IMR-90 (cell line): ENCODE measurements at regions not wholly inside any gene's neighbourhood (a gene's known extent, or its start where the extent isn't known, plus 50 kb on each side); places are given as distances from the start of the nearest gene placed in this dataset.

Experiments
- ATAC-seq: fragments of 200-7000 bp; cut with Tn5 transposase; 2 replicates; pipeline ENCODE4 v1.9.1; 2020; ENCODE audit warnings: low read depth, mild to moderate bottlenecking, moderate library complexity
- BruUV-seq: library from RNA; stranded (reverse); fragments of 400-500 nt; replicated peaks from 2 replicates; lab custom pipeline; 2021; lab: Mats Ljungman, UMichigan
- CTCF ChIA-PET: fragments of 300-600 bp; formaldehyde crosslinking; extraction: SDS; loops from one replicate; lab custom pipeline; 2021; ENCODE audit warnings: antibody characterized with exemption; lab: Yijun Ruan, JAX
- POLR2A ChIA-PET: fragments of 300-600 bp; sonication (Branson Sonifier 250); formaldehyde crosslinking; loops from one replicate; lab custom pipeline; 2022; ENCODE audit warnings: antibody characterized with exemption; ENCODE audit not compliant: unreplicated experiment; lab: Charles Lee
- DNase-seq: peaks from one replicate; pipeline ENCODE4 v3.0.0; 2013
- H2AFZ ChIP-seq: replicated peaks from 2 replicates; pipeline ENCODE3; 2013; ENCODE audit warnings: low read length, mild to moderate bottlenecking; ENCODE audit not compliant: poor library complexity
- H2AK5ac ChIP-seq: 2 replicates; pipeline ENCODE4 v1.6.1; 2013; ENCODE audit warnings: low read depth, low read length, inconsistent platforms
- H2AK9ac ChIP-seq: replicated peaks from 2 replicates; pipeline ENCODE3; 2013; ENCODE audit warnings: mild to moderate bottlenecking, low read depth, low read length, moderate library complexity; ENCODE audit not compliant: poor library complexity
- H2BK120ac ChIP-seq: 2 replicates; pipeline ENCODE4 v1.6.1; 2013; ENCODE audit warnings: low read depth, low read length, inconsistent platforms
- H2BK15ac ChIP-seq: 3 replicates; pipeline ENCODE4 v1.6.1; 2013; ENCODE audit warnings: low read depth, low read length, inconsistent platforms
- H2BK20ac ChIP-seq: 2 replicates; pipeline ENCODE4 v1.6.1; 2013; ENCODE audit warnings: low read depth, mild to moderate bottlenecking, inconsistent platforms, low read length, moderate library complexity
- H2BK5ac ChIP-seq: 2 replicates; pipeline ENCODE4 v1.6.1; 2013; ENCODE audit warnings: mild to moderate bottlenecking, low read depth, low read length, inconsistent platforms; ENCODE audit not compliant: poor library complexity, severe bottlenecking
- H3K14ac ChIP-seq: replicated peaks from 2 replicates; pipeline ENCODE4 v1.6.1; 2013; ENCODE audit warnings: low read depth, low read length, inconsistent platforms
- H3K18ac ChIP-seq: 2 replicates; pipeline ENCODE4 v1.6.1; 2013; ENCODE audit warnings: low read depth, low read length, control low read depth
- H3K23ac ChIP-seq: 2 replicates; pipeline ENCODE4 v1.6.1; 2013; ENCODE audit warnings: low read depth, low read length, inconsistent platforms
- H3K27ac ChIP-seq: 2 replicates; pipeline ENCODE4 v1.5.1; 2013; ENCODE audit warnings: mild to moderate bottlenecking, control low read depth, low read length; ENCODE audit not compliant: insufficient read depth
- H3K27me3 ChIP-seq: 2 replicates; pipeline ENCODE4 v1.6.1; 2013; ENCODE audit warnings: low read length; ENCODE audit not compliant: control insufficient read depth, insufficient read depth
- H3K36me3 ChIP-seq: 2 replicates; pipeline ENCODE4 v1.6.1; 2013; ENCODE audit warnings: low read length, mixed read lengths; ENCODE audit not compliant: control insufficient read depth, insufficient read depth
- H3K4ac ChIP-seq: 2 replicates; pipeline ENCODE4 v1.6.1; 2013; ENCODE audit warnings: low read depth, low read length, inconsistent platforms
- H3K4me1 ChIP-seq: 2 replicates; pipeline ENCODE4 v1.6.1; 2013; ENCODE audit warnings: low read length, mixed read lengths; ENCODE audit not compliant: control insufficient read depth, insufficient read depth
- H3K4me2 ChIP-seq: 2 replicates; pipeline ENCODE4 v1.6.1; 2013; ENCODE audit warnings: low read depth, mild to moderate bottlenecking, control low read depth, low read length, moderate library complexity
- H3K4me3 ChIP-seq: 2 replicates; pipeline ENCODE4 v1.5.1; 2013; ENCODE audit warnings: low read depth, mild to moderate bottlenecking, control low read depth, low read length, moderate library complexity; ENCODE audit not compliant: insufficient read depth
- H3K56ac ChIP-seq: 2 replicates; pipeline ENCODE4 v1.6.1; 2013; ENCODE audit warnings: low read length, inconsistent platforms; ENCODE audit not compliant: insufficient read depth; ENCODE audit errors: extremely low read depth
- H3K79me1 ChIP-seq, 2 experiments: 2 replicates each; pipeline ENCODE4 v1.6.1; 2013; ENCODE audit warnings: low read length in 2 of 2, inconsistent platforms in 1 of 2, low read depth in 1 of 2
- H3K9ac ChIP-seq: 2 replicates; pipeline ENCODE4 v1.6.1; 2013; ENCODE audit warnings: low read depth, low read length, control low read depth
- H3K9me1 ChIP-seq: 2 replicates; pipeline ENCODE4 v1.6.1; 2013; ENCODE audit warnings: low read length, inconsistent platforms; ENCODE audit not compliant: insufficient read depth
- H3K9me3 ChIP-seq: 2 replicates; pipeline ENCODE4 v1.6.1; 2013; ENCODE audit warnings: low read length; ENCODE audit not compliant: control insufficient read depth, insufficient read depth
- H4K20me1 ChIP-seq: 2 replicates; pipeline ENCODE4 v1.6.1; 2013; ENCODE audit warnings: low read length, inconsistent platforms; ENCODE audit not compliant: insufficient read depth
- H4K5ac ChIP-seq: 2 replicates; pipeline ENCODE4 v1.6.1; 2013; ENCODE audit warnings: mild to moderate bottlenecking, low read depth, low read length, control low read depth
- H4K8ac ChIP-seq, 2 experiments: 2 replicates each; pipeline ENCODE4 v1.6.1; 2013; ENCODE audit warnings: low read depth in 2 of 2, low read length in 2 of 2, control low read depth in 1 of 2, inconsistent platforms in 1 of 2
- H4K91ac ChIP-seq: 2 replicates; pipeline ENCODE4 v1.6.1; 2013; ENCODE audit warnings: low read depth, low read length, inconsistent platforms; ENCODE audit not compliant: insufficient read depth
- CEBPB ChIP-seq: IDR thresholded peaks from 2 replicates; pipeline ENCODE4 v1.6.1; 2012; ENCODE audit warnings: low read depth, low read length, improper control_type of control experiment
- FOS ChIP-seq: fragments of 150-350 bp; IDR thresholded peaks from 2 replicates; pipeline ENCODE4 v1.6.1; 2016; ENCODE audit warnings: low read depth, low read length
- MAFK ChIP-seq: IDR thresholded peaks from 2 replicates; pipeline ENCODE4 v1.6.1; 2012; ENCODE audit warnings: low read depth, low read length, improper control_type of control experiment
- MAZ ChIP-seq: IDR thresholded peaks from 2 replicates; pipeline ENCODE4 v1.6.1; 2012; ENCODE audit warnings: low read depth, mild to moderate bottlenecking, low read length, improper control_type of control experiment, moderate library complexity, borderline replicate concordance
- MXI1 ChIP-seq: IDR thresholded peaks from 2 replicates; pipeline ENCODE4 v1.6.1; 2012; ENCODE audit warnings: low read depth, mild to moderate bottlenecking, low read length, moderate library complexity, borderline replicate concordance
- NFE2L2 ChIP-seq: fragments of 150-350 bp; IDR thresholded peaks from 2 replicates; pipeline ENCODE4 v1.6.1; 2016; ENCODE audit warnings: low read depth, mild to moderate bottlenecking, low read length
- RAD21 ChIP-seq: IDR thresholded peaks from 2 replicates; pipeline ENCODE4 v1.6.1; 2012; ENCODE audit warnings: low read length, improper control_type of control experiment
- SMC3 ChIP-seq: fragments of 150-350 bp; IDR thresholded peaks from 2 replicates; pipeline ENCODE4 v1.6.1; 2016; ENCODE audit warnings: low read depth, mild to moderate bottlenecking, antibody characterized with exemption, low read length, moderate library complexity
- USF2 ChIP-seq: fragments of 150-350 bp; IDR thresholded peaks from 2 replicates; pipeline ENCODE4 v1.6.1; 2017; ENCODE audit warnings: mild to moderate bottlenecking, antibody characterized with exemption, low read length, low read depth
- WGBS, 2 experiments: methylation state at CpG; one replicate each; pipeline versions ENCODE4 v1.1.5 to v1.1.7; 2013; ENCODE audit warnings: missing lambda C conversion rate in 2 of 2; ENCODE audit not compliant: insufficient read length in 1 of 2; ENCODE audit errors: extremely low coverage in 2 of 2; 5-methylcytosine and 5-hydroxymethylcytosine counted together
- dilution Hi-C: fragments of 300-500 bp; cut with HindIII; formaldehyde crosslinking; loops from one replicate; pipeline ENCODE4 v1.14.3; 2018; ENCODE audit warnings: low sequenced_read_pairs; ENCODE audit not compliant: unreplicated experiment
- in situ Hi-C: fragments of 300-500 bp; cut with MboI; formaldehyde crosslinking; loops from 3 replicates; pipeline ENCODE4 v1.14.3; 2019; ENCODE audit warnings: low sequenced_read_pairs, inconsistent platforms, mixed read lengths
- intact Hi-C: fragments of 100-400 bp; cut with micrococcal nuclease; formaldehyde crosslinking; loops from 2 replicates; pipeline ENCODE4 v1.10.0; 2022

DNA sequence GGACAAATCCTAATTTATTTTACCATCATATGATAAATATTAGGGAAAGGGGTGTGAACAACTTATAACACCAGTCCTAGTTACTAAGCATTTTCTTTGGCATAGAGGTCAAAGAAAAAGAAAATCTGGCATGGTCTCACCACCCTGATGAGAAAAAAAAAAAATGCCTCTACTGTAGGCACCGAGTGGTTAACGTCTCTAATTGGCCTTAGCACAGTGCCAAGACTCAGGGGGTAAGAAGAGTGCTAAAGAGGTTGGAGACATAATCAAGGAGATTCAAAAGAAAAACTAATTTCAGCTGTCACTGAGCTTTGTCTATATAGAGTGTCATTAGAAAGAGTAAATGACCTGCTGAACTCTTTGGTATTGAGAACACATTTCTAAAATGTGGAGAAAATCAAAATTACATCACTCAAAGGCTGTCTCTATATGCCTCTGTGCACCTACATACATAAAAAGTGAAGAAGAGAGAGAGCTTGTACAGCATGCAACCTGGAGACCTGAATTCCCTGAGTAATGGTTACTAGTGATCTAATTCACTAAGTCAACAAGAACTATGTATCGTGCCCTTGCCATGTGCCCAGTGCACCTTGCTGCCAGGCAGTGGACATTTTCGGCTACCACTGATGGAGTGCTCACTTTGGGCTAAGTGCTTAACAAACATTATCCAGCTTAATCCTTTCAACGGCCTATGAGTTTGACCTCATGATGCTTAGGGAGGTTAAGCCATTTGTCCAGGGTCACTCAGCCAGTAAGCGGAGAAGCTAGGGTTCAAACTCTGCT is 113.8 kb upstream of the G2E3 start:
- Histone ChIP-seq H2BK120ac (no peak overlapping the region), H4K20me1 (no peaks in the 10 kb centered on the region), H3K18ac (no peak overlapping the region), H4K5ac (no peak overlapping the region), H2AK5ac (no peak overlapping the region), H3K79me1 (no peaks in the 10 kb centered on the region), H3K9ac (no peak overlapping the region), H3K36me3 (no peaks in the 10 kb centered on the region), H3K4me3 (no peak overlapping the region), H3K23ac (no peak overlapping the region), H3K56ac (no peak overlapping the region), H4K91ac (no peak overlapping the region), H2AFZ (no peak overlapping the region), H3K4me1 (no peaks in the 10 kb centered on the region), H3K9me1 (no peaks in the 10 kb centered on the region), H3K27ac (no peak overlapping the region), H3K4ac (no peak overlapping the region), H3K4me2 (no peak overlapping the region), H2BK15ac (no peak overlapping the region), H2BK20ac (no peak overlapping the region), H4K8ac (no peak overlapping the region), H2BK5ac (no peak overlapping the region), H3K9me3 (no peaks in the 10 kb centered on the region), H3K14ac (no peak overlapping the region), H3K27me3 (peaks cover 5% of the 10 kb centered on the region), H2AK9ac (no peak overlapping the region)
- in situ Hi-C loops: no loop called here
- BruUV-seq: no TSS peak
- no peak for ATAC-seq
- no peak for DNase-seq
- no CpG with 5 or more reads among the region's 6 CpGs for WGBS, 2 experiments
- dilution Hi-C loops: no loop called here
- POLR2A ChIA-PET: no interaction called here
- CTCF ChIA-PET: no interaction called here
- intact Hi-C loops: no loop called here
- no peak for TF ChIP-seq CEBPB
- TF ChIP-seq MXI1: no peak
- no peak for TF ChIP-seq USF2
- no peak for TF ChIP-seq RAD21
- TF ChIP-seq MAZ: no peak
- no peak for TF ChIP-seq FOS
- TF ChIP-seq NFE2L2: no peak
- TF ChIP-seq SMC3: no peak
- TF ChIP-seq MAFK: no peak
